GM12872 (cell line): ENCODE measurements at regions not wholly inside any gene's neighbourhood (a gene's known extent, or its start where the extent isn't known, plus 50 kb on each side); places are given as distances from the start of the nearest gene placed in this dataset.

Experiments used
- TF ChIP-seq, protein P1 (sequence below): IDR thresholded peaks from 3 replicates; pipeline ENCODE4 v1.5.1; 2011; ENCODE audit warnings: low read depth, mild to moderate bottlenecking, low read length, moderate library complexity; ENCODE audit not compliant: insufficient read depth

- TF ChIP-seq, protein P1, sequence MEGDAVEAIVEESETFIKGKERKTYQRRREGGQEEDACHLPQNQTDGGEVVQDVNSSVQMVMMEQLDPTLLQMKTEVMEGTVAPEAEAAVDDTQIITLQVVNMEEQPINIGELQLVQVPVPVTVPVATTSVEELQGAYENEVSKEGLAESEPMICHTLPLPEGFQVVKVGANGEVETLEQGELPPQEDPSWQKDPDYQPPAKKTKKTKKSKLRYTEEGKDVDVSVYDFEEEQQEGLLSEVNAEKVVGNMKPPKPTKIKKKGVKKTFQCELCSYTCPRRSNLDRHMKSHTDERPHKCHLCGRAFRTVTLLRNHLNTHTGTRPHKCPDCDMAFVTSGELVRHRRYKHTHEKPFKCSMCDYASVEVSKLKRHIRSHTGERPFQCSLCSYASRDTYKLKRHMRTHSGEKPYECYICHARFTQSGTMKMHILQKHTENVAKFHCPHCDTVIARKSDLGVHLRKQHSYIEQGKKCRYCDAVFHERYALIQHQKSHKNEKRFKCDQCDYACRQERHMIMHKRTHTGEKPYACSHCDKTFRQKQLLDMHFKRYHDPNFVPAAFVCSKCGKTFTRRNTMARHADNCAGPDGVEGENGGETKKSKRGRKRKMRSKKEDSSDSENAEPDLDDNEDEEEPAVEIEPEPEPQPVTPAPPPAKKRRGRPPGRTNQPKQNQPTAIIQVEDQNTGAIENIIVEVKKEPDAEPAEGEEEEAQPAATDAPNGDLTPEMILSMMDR = no peak
These were observed 259.9 kb downstream of the GJA1 start for GRCh38 chr6:121695329-121695728.

GRCh38 chr6:121697921-121698320, 262.5 kb downstream of the GJA1 start:
- TF ChIP-seq, protein P1 = no peak

DNA sequence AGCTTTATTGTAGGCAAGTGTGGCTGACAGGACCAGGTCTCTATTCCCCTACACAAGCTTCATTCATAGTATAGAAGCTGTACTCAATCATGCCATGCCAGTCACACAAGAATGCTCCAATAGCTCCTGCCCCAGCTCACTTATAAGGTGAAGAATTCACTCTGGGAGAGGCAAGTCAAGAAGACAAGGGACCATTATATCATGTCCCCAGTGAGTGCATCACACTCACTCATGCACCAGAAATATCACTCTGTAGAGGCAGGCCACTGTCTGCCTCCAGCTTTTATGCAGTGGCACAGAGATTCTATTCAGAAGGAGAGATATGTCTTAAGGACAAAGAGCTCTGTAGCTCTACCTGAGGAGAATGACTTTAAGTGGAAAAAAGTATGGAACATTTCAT, 263.2 kb downstream of the GJA1 start:
- TF ChIP-seq, protein P1 = no peak

- TF ChIP-seq, protein P1 = no peak
These were observed 276.0 kb downstream of the GJA1 start for GRCh38 chr6:121711472-121711871.

DNA sequence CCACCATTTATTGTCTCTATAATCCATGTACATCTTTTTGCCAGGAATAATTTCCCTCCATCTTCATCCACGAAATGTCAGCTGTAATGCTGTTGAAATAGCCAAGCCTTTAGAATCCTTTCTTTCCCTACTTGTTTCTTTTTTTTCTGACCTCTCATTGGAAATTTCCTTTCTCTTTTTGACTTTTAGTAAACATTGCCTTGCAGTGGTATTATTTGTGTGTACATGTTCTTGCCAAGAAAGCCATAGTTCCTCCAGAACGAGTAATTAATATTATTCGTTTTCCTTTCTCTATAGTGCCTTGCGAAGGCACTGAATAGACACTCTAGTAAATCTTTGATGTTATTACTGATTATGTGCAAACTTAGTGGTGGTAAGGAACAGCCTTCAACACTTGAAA, 282.2 kb downstream of the GJA1 start:
- TF ChIP-seq, protein P1 = no peak

- TF ChIP-seq, protein P1 = no peak
These were observed 288.2 kb downstream of the GJA1 start for GRCh38 chr6:121723623-121724022.

DNA sequence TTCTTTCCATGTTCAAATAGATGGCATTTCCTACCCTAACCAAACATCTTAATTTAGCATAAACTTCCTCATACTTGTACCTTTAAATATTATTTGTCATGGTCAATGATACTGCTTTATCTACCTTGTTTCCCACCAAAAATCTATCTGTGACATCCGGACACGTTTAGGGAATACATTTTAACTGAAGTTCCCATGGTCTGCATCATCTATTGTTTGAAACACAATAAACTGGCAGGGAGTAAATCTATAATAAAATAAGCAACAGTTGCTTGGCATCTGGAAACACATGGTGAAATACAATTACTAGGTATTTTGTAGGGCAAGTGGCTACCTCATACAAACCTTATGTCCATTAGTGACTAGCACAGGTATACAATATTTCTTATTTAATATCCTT, 289.1 kb downstream of the GJA1 start:
- TF ChIP-seq, protein P1 = no peak

- TF ChIP-seq, protein P1 = no peak
These were observed 291.1 kb downstream of the GJA1 start for GRCh38 chr6:121726596-121726995.
